GM23338 (cell line): ENCODE measurements at regions not wholly inside any gene's neighbourhood (a gene's known extent, or its start where the extent isn't known, plus 50 kb on each side); places are given as distances from the start of the nearest gene placed in this dataset.

Source experiments
- ATAC-seq: fragments of 200-7000 bp; cut with Tn5 transposase; 3 replicates; pipeline ENCODE4 v1.9.1; 2020
- DNase-seq: peaks from one replicate; pipeline ENCODE4 v3.0.0-alpha.2; 2015; ENCODE audit warnings: low spot score
- H2AFZ ChIP-seq: fragments of 200-600 bp; sonication (generic); 2 replicates; pipeline ENCODE4 v1.8.0; 2016; ENCODE audit warnings: antibody characterized with exemption, mild to moderate bottlenecking, moderate library complexity
- H3F3A ChIP-seq: fragments of 200-600 bp; sonication (generic); replicated peaks from 2 replicates; pipeline ENCODE4 v1.8.0; 2017; ENCODE audit warnings: antibody characterized with exemption, mixed run types, low read depth
- H3K27ac ChIP-seq: fragments of 200-600 bp; sonication (generic); 2 replicates; pipeline ENCODE4 v1.6.1; 2016; ENCODE audit warnings: low read depth
- H3K27me3 ChIP-seq: fragments of 200-600 bp; sonication (generic); 2 replicates; pipeline ENCODE4 v1.8.0; 2016; ENCODE audit warnings: mild to moderate bottlenecking, mixed run types, moderate library complexity; ENCODE audit not compliant: insufficient read depth
- H3K36me3 ChIP-seq: fragments of 200-600 bp; sonication (generic); 2 replicates; pipeline ENCODE4 v1.8.0; 2016; ENCODE audit warnings: mild to moderate bottlenecking; ENCODE audit not compliant: insufficient read depth
- H3K4me1 ChIP-seq: fragments of 200-600 bp; sonication (generic); 2 replicates; pipeline ENCODE4 v1.8.0; 2016; ENCODE audit warnings: mild to moderate bottlenecking, moderate library complexity; ENCODE audit not compliant: insufficient read depth
- H3K4me2 ChIP-seq: fragments of 200-600 bp; sonication (generic); 2 replicates; pipeline ENCODE4 v1.7.1; 2017; ENCODE audit warnings: mixed run types
- H3K4me3 ChIP-seq: fragments of 200-600 bp; sonication (generic); 2 replicates; pipeline ENCODE4 v1.6.1; 2016; ENCODE audit warnings: mixed run types
- H3K79me2 ChIP-seq: fragments of 200-600 bp; sonication (generic); replicated peaks from 2 replicates; pipeline ENCODE4 v1.8.0; 2017; ENCODE audit warnings: mild to moderate bottlenecking; ENCODE audit not compliant: insufficient read depth
- H3K9me2 ChIP-seq: fragments of 200-600 bp; sonication (generic); 2 replicates; pipeline ENCODE4 v1.8.0; 2017; ENCODE audit not compliant: insufficient read depth
- H4K20me1 ChIP-seq: fragments of 200-600 bp; sonication (generic); replicated peaks from 2 replicates; pipeline ENCODE4 v1.8.0; 2017; ENCODE audit warnings: mild to moderate bottlenecking; ENCODE audit not compliant: insufficient read depth
- H3K27ac Mint-ChIP-seq: 2 replicates; pipeline ENCODE4 v1.8.0; 2020; ENCODE audit warnings: inconsistent platforms, mild to moderate bottlenecking, moderate library complexity, mixed read lengths
- H3K27me3 Mint-ChIP-seq: 3 replicates; pipeline ENCODE4 v1.8.0; 2022; ENCODE audit warnings: low read depth, mild to moderate bottlenecking, moderate library complexity, mixed read lengths, inconsistent platforms; ENCODE audit not compliant: insufficient read depth, poor library complexity
- H3K36me3 Mint-ChIP-seq: 3 replicates; pipeline ENCODE4 v1.8.0; 2021; ENCODE audit warnings: low read depth, mild to moderate bottlenecking, inconsistent platforms, moderate library complexity, mixed read lengths
- H3K4me1 Mint-ChIP-seq: 3 replicates; pipeline ENCODE4 v1.8.0; 2020; ENCODE audit warnings: mild to moderate bottlenecking, inconsistent platforms, mixed read lengths
- H3K4me3 Mint-ChIP-seq: 3 replicates; pipeline ENCODE4 v1.8.0; 2021; ENCODE audit warnings: moderate library complexity, mild to moderate bottlenecking, inconsistent platforms, mixed read lengths
- H3K9me3 Mint-ChIP-seq: 3 replicates; pipeline ENCODE4 v1.8.0; 2020; ENCODE audit warnings: moderate library complexity, mild to moderate bottlenecking, inconsistent platforms, mixed read lengths
- CREB1 ChIP-seq: fragments of 250-450 bp; sonication (Bioruptor Pico); IDR thresholded peaks from 2 replicates; pipeline ENCODE4 v1.5.0; 2020; ENCODE audit warnings: low read depth, mild to moderate bottlenecking, moderate library complexity
- EZH2phosphoT487 ChIP-seq: fragments of 200-600 bp; sonication (generic); IDR thresholded peaks from one replicate; pipeline ENCODE4 v1.8.1; 2018; ENCODE audit warnings: antibody characterized with exemption; ENCODE audit not compliant: unreplicated experiment
- JUNB ChIP-seq: IDR thresholded peaks from one replicate; pipeline ENCODE4 v1.6.1; 2016; ENCODE audit warnings: antibody characterized with exemption; ENCODE audit not compliant: unreplicated experiment
- NANOG ChIP-seq: IDR thresholded peaks from 2 replicates; pipeline ENCODE4 v1.6.1; 2016; ENCODE audit warnings: antibody characterized with exemption, borderline replicate concordance
- POLR2AphosphoS5 ChIP-seq: IDR thresholded peaks from 2 replicates; pipeline ENCODE4 v1.6.1; 2016; ENCODE audit warnings: antibody characterized with exemption, low read depth
- STAT1 ChIP-seq: IDR thresholded peaks from one replicate; pipeline ENCODE4 v1.6.1; 2016; ENCODE audit warnings: antibody characterized with exemption; ENCODE audit not compliant: unreplicated experiment
- ZNF331 ChIP-seq: fragments of 250-450 bp; sonication (Bioruptor Pico); IDR thresholded peaks from 2 replicates; pipeline ENCODE4 v1.5.0; 2020; ENCODE audit warnings: low read depth, mild to moderate bottlenecking, moderate library complexity
- TF ChIP-seq, protein P1 (sequence below): IDR thresholded peaks from 2 replicates; pipeline ENCODE4 v1.6.1; 2016; ENCODE audit warnings: antibody characterized with exemption
- TF ChIP-seq, protein P2 (sequence below), 2 experiments: fragments of 200-600 bp in 1 of 2; sonication (generic) in 1 of 2; conservative IDR thresholded peaks; 2 replicates each; pipeline versions ENCODE4 v1.5.1 to v1.6.1; 2016 to 2017; ENCODE audit warnings: antibody characterized with exemption in 2 of 2, low read depth in 2 of 2, mild to moderate bottlenecking in 2 of 2, moderate library complexity in 1 of 2

DNA sequence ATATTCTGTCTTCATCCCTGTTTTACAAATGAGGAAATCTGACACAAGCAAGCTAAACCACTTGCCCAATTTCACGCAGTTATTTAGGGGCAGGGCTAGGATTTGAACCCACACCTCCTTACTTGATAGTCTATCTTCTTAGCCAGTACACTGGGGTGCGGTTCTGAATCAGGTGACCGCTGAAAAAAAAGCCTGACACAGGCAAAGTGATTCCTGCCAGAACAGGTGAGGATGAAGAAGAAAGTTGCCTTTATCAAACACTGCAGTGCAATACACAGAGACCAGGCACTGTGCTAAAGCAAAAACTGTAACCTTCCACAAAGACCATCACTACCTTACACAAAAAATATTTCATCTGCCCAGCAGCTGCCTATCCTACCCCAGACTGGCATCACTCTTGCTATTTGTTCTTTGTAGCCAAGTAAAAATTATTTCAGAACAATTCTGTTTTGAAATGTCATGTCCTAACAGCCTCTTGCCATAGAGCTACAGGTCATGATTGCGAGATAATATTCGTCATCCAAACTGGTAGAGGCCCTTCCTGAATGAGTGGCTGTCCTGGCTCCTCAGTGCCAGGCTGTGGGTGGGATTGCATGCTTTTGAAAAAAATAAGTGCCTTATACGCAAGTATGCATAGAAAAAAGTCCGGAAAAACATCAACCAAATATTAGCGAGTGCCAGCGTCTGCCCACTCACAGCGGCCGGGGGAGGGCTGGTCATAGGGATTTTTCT is 142.3 kb upstream of the TPM1 start (continued):
- TF ChIP-seq STAT1 (no peak), EZH2phosphoT487 (no peak), POLR2AphosphoS5 (no peak), NANOG (no peak), CREB1 (CRISPR knock-in tag) (no peak), ZNF331 (CRISPR knock-in tag) (no peak), JUNB (no peak)
- TF ChIP-seq, protein P1, sequence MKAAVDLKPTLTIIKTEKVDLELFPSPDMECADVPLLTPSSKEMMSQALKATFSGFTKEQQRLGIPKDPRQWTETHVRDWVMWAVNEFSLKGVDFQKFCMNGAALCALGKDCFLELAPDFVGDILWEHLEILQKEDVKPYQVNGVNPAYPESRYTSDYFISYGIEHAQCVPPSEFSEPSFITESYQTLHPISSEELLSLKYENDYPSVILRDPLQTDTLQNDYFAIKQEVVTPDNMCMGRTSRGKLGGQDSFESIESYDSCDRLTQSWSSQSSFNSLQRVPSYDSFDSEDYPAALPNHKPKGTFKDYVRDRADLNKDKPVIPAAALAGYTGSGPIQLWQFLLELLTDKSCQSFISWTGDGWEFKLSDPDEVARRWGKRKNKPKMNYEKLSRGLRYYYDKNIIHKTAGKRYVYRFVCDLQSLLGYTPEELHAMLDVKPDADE: no peak
- TF ChIP-seq, protein P2, sequence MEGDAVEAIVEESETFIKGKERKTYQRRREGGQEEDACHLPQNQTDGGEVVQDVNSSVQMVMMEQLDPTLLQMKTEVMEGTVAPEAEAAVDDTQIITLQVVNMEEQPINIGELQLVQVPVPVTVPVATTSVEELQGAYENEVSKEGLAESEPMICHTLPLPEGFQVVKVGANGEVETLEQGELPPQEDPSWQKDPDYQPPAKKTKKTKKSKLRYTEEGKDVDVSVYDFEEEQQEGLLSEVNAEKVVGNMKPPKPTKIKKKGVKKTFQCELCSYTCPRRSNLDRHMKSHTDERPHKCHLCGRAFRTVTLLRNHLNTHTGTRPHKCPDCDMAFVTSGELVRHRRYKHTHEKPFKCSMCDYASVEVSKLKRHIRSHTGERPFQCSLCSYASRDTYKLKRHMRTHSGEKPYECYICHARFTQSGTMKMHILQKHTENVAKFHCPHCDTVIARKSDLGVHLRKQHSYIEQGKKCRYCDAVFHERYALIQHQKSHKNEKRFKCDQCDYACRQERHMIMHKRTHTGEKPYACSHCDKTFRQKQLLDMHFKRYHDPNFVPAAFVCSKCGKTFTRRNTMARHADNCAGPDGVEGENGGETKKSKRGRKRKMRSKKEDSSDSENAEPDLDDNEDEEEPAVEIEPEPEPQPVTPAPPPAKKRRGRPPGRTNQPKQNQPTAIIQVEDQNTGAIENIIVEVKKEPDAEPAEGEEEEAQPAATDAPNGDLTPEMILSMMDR (conservative IDR thresholded peaks at IDR 0.05; ENCODE audit: low read depth in 2 of 2): no peak

DNA sequence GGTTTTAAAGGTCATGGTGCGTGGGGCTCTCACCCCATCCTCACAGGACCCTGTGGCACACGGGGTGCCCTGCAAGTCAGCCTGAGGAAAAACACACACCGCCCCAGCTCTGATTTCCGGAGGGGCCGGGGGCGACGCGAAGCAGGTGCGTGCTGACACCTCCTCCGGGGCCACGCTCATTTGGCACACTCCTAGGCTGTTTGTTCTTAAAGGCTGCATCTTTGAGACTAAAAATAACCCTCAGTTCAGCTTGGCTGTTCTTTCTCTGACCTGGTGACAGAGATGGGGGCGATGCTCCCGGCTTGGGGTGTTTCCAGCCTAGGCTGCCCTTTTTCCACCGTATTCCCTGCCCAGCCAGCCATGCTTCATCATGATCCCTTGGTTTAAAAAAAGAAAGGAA is 141.5 kb upstream of the TPM1 start:
- H3K4me3 ChIP-seq: no peak overlapping the region
- no peaks in the 10 kb centered on the region for H3F3A ChIP-seq
- H4K20me1 ChIP-seq: no peaks in the 10 kb centered on the region
- H3K9me2 ChIP-seq: no peaks in the 10 kb centered on the region
- H3K36me3 ChIP-seq: no peaks in the 10 kb centered on the region
- Mint-ChIP-seq H3K27me3 (peaks cover 8% of the 10 kb centered on the region), H3K4me3 (no peak overlapping the region), H3K4me1 (peaks cover 46% of the 10 kb centered on the region), H3K36me3 (no peaks in the 10 kb centered on the region), H3K27ac (no peak overlapping the region), H3K9me3 (no peaks in the 10 kb centered on the region; the same call in 2 of the 3 replicates)
- ATAC-seq (no peak), DNase-seq (no peak)
- no peak overlapping the region for H3K4me2 ChIP-seq
- TF ChIP-seq POLR2AphosphoS5 (no peak), NANOG (no peak), EZH2phosphoT487 (no peak)
- TF ChIP-seq, protein P2 (conservative IDR thresholded peaks at IDR 0.05; ENCODE audit: low read depth in 2 of 2): no peak
- peaks cover 26% of the 10 kb centered on the region for H3K4me1 ChIP-seq
- no peak overlapping the region for H3K27ac ChIP-seq
- H2AFZ ChIP-seq: peak overlapping the region; percentile 34; the same call in 1 of the 2 replicates
- no peaks in the 10 kb centered on the region for H3K27me3 ChIP-seq
- H3K79me2 ChIP-seq: no peaks in the 10 kb centered on the region
